ENCODE measurements at regions not wholly inside any gene's neighbourhood (a gene's known extent, or its start where the extent isn't known, plus 50 kb on each side); places are given as distances from the start of the nearest gene placed in this dataset.
"Not testable (repeated sequence)": the region's sequence is repeated elsewhere in the genome, so short reads cannot be mapped to it uniquely, and the experiment has no call there.

GRCh38 chr1:223023863-223024262 is 119.2 kb downstream of the TLR5 start:
- Histone ChIP-seq H3K27ac (peak overlapping the region in 8 of 12 donors; percentile 28 to 81 (median 54)), H3K36me3 (no peaks in the 10 kb centered on the region), H3K4me3 (no peak overlapping the region), H3K9me3 (peaks cover 0 to 6% (median 0%) of the 10 kb centered on the region in 12 donors), H3K4me1 (peaks cover 0 to 34% (median 15%) of the 10 kb centered on the region in 12 donors), H3K27me3 (no peaks in the 10 kb centered on the region)
- no peak for TF ChIP-seq POLR2A (IDR thresholded peaks at IDR 0.05)
- no peak for TF ChIP-seq CTCF (IDR thresholded peaks at IDR 0.05)
- ATAC-seq (no peak), DNase-seq (no peak)
- WGBS, 4 donors, result 82 to 97% (median 89%) methylated on average over 7 of the region's 7 CpGs
- intact Hi-C loops (cut with DNase I), result loop anchor here in 2 of 10 donors (5.0 kb wide), 1 partner anchor 53 kb away; no protein-coding TSS in a partner anchor

- intact Hi-C loops (cut with DNase I), result loop anchor here in 2 of 10 donors (5.0 kb wide), 1 partner anchor 53 kb away; no protein-coding TSS in a partner anchor
- not testable (repeated sequence) for ATAC-seq, H3K27me3 ChIP-seq, H3K4me3 ChIP-seq, H3K27ac ChIP-seq, H3K9me3 ChIP-seq, H3K36me3 ChIP-seq, DNase-seq
- 72 to 87% (median 85%) methylated on average over 3 to 4 of the region's 5 CpGs for WGBS, 4 donors
- H3K4me1 ChIP-seq, result peaks cover 0 to 27% (median 15%) of the 10 kb centered on the region in 12 donors
Observed at GRCh38 chr1:223024486-223024885, 118.6 kb downstream of the TLR5 start.

GRCh38 chr1:223025190-223025734 is 117.8 kb downstream of the TLR5 start:
- H3K4me3 ChIP-seq; ATAC-seq; intact Hi-C loops (cut with DNase I); H3K27me3 ChIP-seq; DNase-seq; H3K9me3 ChIP-seq; H3K36me3 ChIP-seq: not testable (repeated sequence)
- 74 to 82% (median 77%) methylated on average over 4 of the region's 4 CpGs for WGBS, 4 donors
- H3K27ac ChIP-seq, result peak overlapping the region in 3 of 12 donors; percentile 25 to 57 (median 49)
- H3K4me1 ChIP-seq, result peaks cover 0 to 25% (median 14%) of the 10 kb centered on the region in 12 donors

- ATAC-seq; DNase-seq; H3K9me3 ChIP-seq; intact Hi-C loops (cut with DNase I); H3K36me3 ChIP-seq; H3K27me3 ChIP-seq: not testable (repeated sequence)
- H3K4me1 ChIP-seq, result peaks cover 0 to 31% (median 15%) of the 10 kb centered on the region in 12 donors
- H3K4me3 ChIP-seq, result peak overlapping the region in 1 of 12 donors; percentile 8
- H3K27ac ChIP-seq, result peak overlapping the region in 3 of 12 donors; percentile 26 to 57 (median 46)
- WGBS, 4 donors, result 58 to 80% (median 73%) methylated on average over 5 of the region's 5 CpGs
Observed at GRCh38 chr1:223026639-223027038, 116.4 kb downstream of the TLR5 start.

- 71 to 91% (median 83%) methylated on average over 6 of the region's 6 CpGs for WGBS, 4 donors
- intact Hi-C loops (cut with DNase I), result loop anchor here in 1 of 10 donors (5.0 kb wide), 1 partner anchor 37 kb away; no protein-coding TSS in a partner anchor
- Histone ChIP-seq H3K4me3 (no peak overlapping the region), H3K9me3 (no peaks in the 10 kb centered on the region), H3K27ac (peak overlapping the region in 1 of 12 donors; percentile 61), H3K36me3 (no peaks in the 10 kb centered on the region), H3K4me1 (peaks cover 0 to 18% (median 6%) of the 10 kb centered on the region in 12 donors), H3K27me3 (no peaks in the 10 kb centered on the region)
- ATAC-seq, result no peak
- TF ChIP-seq CTCF (IDR thresholded peaks at IDR 0.05) (no peak), POLR2A (IDR thresholded peaks at IDR 0.05) (no peak)
- no peak for DNase-seq
Observed at GRCh38 chr1:223029985-223030769, 112.9 kb downstream of the TLR5 start.

Measured in heart left ventricle (tissue), 16 donors.